ENCODE measurements at regions not wholly inside any gene's neighbourhood (a gene's known extent, or its start where the extent isn't known, plus 50 kb on each side); places are given as distances from the start of the nearest gene placed in this dataset.
"Not testable (repeated sequence)": the region's sequence is repeated elsewhere in the genome, so short reads cannot be mapped to it uniquely, and the experiment has no call there.

DNA sequence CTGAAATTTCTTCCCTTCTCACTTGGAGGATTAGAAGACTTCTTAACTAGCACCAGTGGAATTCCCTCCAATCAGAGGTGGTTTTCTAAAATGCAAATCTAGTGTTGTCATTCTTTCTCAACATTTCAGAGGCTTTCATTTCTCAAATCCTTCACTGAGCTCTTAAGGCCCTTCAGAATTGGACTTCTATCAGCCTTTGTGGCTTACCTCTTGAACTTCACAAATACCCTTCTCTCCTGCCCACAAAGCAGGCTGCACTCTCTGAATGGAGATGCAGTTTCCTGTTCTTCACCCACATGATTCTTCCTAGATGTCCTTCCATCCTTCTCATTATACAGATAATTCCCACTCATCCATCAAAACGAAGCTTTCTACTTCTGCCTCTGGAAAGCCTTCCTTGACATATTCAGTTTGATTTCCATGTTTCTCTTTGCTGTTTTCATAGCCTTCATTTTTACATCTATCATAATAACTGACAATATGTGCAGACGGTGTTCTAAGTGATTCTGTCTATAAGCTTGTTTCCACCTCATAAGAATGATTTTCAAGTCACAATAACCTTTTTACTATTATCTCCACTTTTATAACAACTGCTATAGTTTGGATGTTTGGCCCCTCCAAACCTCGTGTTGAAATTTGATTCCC, 123.1 kb upstream of the GPR12 start:
- no peak for DNase-seq

DNA sequence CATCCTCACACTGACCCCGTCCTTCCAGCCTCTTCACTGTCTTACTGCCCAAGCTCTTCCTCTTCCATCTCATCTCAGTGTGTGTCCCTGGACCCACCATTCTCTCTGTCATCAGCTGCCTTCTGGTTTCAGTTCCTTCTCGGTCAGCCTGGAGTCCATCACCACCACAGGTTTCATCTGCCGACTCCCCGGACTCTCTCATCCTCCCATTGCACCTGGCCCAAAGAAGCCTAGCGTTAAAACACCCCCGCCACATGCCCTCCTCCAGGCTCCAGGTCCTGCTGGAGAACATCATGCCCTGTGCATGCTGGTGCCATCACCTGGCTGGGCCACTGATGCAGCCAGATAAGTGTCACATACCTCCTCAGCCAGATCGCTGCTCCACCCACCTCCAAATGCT, 122.1 kb upstream of the GPR12 start:
- no peak for DNase-seq

DNA sequence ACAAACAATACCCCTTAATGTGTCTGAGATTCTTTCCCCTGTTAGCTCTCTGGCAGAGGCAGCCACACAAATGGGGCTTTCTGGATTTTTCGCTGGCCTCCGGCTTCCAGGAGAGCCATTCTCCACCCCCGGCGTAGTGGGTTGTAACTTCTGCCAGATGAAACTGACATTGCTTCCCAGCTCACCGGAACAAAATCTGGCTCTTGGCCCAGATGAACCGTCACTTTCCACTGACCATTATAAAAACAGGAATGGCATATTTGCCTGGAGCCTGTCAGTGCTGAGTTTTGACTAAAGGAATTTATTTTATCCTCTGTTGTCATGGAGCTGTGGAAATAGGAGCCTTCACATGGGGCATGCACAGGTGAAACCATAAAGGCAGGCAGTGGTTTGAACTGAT, 120.6 kb upstream of the GPR12 start:
- DNase-seq, result no peak

DNA sequence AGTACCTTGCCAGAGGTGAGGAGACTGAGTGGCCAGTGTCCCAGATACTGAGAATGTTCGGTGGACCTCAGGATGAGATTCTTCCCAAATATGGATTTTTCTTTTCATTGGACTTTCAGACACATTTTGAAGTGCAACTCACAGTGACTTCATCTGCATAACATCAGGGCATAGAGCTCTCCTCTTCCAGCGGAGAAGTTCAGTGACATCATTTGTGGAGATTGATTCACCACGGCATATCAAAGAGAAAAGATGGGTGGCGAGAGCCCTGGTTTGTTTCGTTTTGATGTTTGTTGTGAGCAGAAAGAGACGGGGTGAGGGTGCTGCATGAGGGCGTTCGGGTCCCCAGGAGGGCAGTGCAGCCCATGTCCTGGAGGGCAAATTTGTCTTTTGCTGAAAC, 120.1 kb upstream of the GPR12 start:
- DNase-seq, result no peak

DNA sequence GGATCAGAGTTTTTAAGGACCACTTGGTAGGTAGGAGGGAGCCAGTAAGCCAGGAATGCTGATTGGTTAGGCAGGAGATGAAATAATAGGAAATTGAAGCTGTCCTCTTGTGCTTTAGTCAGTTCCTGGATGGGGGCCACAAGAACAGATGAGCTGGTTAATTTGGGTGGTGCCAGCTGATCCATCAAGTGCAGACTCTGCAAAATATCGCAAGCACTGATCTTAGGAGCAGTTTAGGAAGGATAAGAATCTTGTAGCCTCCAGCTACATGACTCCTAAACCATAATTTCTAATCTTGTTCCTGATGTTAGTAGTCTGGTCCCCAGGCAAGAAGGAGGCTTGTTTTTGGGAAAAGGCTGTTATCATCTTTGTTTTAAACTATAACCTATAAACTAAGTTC, 117.9 kb upstream of the GPR12 start:
- no peak for DNase-seq

DNA sequence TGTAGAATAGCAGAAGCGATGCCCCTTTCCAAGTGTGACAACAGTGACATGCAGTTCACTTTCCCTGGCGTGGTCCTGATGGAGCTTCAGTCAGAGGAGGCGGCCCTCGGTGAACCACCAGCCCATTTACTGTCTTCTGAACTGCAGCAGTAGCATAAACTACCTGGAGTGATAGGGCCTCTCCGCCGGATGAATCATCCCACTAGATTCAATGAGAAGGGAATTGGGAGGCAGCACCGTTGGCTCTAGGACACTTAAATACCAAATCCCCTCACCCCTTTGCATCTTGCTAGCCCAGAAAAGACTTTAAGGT, 112.8 kb upstream of the GPR12 start:
- DNase-seq, result no peak

DNA sequence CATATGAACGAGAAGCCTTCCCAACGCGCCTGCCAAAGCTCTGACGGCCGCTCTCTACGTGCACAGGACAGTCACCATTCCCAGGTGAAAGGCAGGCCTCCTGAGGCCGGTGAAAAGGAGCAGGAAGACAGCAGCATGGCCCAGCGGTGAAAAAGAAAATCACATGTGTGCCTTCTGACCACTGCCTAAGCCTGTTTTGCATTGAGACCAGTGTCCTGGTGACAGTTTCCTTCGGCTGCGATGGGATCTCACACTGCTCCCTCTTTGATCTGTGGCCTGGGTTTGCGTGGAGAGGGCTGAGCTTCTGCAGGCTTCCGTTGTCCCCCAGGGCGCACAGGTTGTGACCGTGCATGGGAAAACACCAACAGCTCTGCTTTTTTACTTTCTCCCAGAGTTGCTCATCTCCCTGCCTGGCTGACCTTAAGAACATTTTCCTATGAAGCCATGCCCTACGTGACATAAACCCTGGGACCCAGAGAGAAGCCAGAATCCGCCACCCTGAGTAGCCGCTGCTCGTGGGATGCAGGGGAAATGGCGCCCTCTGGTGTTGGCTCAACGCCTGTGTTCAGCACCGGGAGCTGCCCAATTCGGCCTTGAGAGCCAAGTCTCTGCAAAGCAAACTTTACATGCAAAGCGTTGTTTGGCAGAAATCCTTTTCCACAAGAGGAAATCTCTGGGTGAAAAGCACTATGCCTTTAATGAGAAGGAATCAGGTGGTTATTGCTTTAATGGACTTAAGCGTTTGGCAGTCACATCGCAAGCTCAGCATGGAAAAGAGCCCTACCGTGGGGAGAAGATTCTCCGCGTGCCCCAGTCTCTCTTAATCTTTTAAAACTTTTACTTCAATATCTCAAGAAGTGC, 112.2 kb upstream of the GPR12 start:
- peak; percentile 13 for DNase-seq

DNA sequence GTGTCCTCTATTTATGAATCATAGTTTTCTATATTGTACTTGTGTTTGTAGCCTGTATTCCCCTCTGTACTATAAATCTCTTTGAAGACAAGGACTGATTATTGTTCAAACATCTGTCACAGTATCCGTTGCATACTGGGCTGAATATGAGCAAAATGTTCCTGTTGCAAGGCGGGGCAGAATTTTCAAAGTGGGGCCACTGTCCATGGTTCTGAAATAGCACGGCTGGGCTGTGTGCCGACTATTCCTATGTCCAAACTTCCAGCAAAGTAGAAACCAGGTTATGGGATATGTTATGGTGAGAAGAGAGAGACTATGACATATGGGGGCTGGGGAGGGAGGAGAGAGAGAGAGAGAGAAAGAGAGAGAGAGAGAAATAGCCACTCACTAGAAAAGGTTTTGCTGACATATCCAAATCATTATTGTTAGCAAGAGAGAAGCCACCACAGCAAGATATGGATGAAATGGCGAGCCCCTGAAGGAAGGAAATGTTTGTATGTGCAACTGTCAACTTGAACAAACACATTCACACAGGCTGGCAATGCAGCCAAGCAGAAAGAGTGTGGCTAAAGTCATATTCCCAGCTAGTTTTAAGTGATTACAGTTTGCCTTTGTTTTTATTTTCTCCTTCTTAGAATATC, 107.0 kb upstream of the GPR12 start:
- no peak for DNase-seq

DNA sequence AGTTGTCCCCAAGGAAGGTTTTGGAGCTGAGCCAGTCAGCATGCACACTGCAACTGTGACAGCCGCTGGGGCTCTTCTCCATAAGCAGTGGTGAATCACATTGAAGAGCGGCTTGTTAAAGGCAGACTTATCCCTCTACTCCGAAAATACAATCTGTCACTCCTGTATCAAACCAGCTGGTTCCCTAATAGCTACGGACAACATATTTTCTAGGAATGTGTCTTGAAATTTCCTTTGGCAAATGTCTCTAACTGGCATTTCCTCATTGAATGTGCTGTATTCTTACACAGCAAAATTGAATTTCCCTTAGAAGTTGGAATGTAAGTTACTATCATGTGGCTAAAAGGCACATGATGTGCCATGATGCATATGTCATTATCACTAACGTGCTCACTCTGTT, 104.0 kb upstream of the GPR12 start:
- DNase-seq, result no peak

DNA sequence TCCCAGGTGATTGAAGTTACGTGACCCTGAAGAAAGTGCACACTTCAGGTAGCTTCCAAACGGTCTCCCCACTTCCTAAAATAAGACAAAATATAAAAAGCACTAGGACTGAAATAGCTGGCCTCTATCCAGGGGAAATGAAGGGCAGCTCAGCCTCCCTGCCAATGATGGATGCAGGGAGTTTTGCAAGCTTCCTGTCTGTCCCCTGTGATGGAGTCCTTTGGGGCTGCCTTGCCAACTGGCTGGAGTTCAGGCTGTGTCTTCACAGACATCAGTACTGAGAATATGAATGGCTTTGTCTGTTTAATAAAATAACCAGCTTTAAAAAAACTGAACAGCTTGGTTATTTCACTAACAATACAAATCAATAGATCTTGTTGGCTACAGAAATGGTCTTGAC, 101.4 kb upstream of the GPR12 start:
- no peak for DNase-seq

DNA sequence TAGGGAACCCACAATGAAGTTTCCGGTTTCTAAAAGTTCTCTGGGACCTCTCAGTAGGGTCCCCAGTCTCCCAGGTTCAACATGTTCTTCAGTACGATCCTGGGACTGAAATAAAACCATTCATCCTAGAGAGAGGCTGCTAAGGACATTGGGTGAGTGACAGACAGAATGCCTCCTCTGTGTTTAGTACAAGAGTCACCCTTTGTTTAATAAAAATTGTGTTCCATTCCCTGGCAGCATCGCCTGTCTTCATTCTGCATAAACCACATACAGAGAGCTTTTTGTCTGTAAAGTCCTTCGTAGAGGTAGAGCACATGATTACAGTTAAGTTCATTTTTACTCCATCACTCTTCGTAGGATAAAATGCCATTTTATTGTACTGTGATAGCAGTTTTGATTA, 95.3 kb upstream of the GPR12 start:
- DNase-seq, result no peak

DNA sequence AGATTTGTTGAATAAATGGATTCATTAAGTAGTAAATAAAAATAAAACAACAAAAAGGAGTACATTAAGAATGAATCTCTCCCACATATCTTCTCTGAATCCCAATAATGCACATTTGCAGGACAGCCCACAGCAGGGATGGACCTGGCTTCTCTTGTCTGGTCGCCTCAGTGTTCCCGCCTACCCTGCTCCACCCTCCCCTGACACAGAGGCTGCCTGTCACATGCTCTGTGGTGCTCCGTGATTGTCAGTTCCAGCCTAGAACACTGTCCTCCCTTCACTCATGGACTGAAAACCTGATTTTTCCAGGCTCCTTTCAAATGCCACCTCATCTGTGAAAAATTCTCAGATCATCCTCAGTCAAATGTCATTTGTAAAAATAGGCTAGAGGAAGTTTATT, 94.5 kb upstream of the GPR12 start:
- no peak for DNase-seq

DNA sequence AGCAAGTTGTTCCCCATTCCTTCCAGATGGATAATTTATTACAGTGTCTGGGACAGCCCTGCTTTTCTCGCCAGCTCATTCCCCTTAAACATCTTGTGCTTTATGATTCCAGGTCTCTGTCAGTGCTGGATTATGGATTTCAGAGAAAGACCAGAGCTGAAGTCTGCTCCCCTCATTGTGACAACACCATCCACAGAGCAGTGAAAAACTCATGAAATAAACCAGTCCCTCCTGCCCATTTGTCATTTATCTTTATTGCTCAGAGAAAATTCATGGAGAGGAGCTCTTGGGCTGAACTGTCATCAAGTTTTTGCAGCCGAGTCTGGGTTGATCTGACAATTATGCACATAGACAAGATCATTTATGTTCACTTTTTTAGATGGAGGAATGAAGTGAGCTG, 92.7 kb upstream of the GPR12 start:
- no peak for DNase-seq

DNA sequence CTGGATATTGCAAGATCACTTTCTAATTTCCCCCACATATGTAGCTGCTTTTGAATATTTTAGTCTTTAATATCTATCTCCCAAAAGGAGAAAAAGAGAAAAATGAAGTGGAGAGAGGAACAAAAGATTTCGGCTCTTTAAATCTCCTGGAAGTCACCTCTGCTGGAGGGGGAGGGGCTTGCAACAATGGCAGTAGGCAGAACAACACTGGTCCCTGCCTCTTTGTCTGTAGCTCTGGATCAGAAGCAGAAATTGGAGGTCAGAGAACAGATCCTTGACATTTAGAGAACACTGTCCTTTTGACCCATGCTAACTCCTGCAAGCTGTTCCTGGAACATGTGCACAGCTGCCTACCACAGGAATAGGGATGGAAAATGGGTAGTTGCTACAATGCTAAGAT, 86.7 kb upstream of the GPR12 start:
- DNase-seq, result no peak

DNA sequence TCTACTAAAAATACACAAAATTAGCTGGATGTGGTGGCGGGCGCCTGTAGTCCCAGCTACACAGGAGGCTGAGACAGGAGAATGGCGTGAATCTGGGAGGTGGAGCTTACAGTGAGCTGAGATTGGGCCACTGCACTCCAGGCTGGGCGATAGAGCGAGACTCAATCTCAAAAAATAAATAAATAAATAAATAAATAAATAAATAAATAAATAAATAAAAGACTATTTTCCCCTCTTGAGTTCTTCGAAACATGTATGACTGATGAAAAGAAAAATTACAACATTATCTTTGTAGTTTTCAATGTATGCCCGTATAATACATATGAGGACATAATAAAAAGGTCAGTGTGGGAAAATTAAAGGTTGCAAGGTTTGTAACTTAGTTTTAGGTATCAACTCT, 84.5 kb upstream of the GPR12 start:
- not testable (repeated sequence) for DNase-seq

DNA sequence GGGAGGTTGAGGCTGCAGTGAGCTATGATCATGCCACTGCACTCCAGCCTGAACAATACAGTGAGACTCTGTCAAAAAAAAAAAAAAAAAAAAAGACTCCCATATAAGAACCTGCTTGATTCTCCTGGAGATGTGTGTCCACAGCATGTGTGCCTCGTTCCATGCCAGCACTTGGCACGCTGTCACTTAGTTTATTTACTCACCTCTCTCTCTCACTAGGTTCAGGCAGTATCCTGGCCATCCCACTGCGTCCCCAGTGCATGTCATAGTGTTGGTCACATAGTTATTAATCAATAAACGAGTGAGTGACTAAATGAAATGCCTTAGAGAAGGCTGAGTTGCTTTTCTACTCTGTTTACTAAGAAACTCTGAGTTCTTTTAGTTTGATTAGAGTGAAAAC, 79.1 kb upstream of the GPR12 start:
- no peak for DNase-seq

DNA sequence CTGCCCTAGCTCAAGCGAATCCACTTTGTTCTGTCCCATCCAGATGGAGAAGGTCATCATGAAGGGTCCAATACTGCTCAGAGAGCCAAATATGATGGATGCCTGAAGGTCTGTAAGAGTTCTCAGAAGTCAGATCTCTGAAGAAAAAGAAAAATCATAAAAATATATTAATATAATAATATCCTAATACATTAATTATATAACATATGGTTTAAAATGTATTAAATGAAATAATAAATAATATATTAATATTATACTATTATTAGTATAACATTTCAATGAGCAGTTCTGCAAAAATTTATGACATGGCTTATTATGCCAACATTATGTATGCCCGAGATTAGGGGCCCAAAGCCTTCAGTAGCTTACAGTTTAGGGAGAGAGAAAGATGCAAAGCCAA, 78.2 kb upstream of the GPR12 start:
- no peak for DNase-seq

DNA sequence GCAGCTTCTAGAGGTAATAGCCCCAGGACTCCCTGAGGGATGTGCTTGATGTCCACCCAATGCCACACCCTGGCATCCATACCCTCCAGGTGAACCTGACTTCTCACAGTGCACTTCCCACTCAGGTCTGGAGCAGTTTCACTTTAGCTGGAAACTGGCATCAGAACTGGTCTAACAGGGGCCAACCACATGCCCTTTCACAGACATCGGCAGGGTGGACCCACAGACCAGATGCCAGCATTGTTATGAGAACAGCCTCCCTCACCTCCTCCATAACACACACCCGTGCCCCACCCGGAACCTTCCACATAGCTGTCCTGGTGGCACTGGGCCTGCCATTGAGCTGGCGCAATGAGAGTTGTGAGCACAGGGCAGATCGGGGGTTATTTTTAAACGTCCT, 77.4 kb upstream of the GPR12 start:
- no peak for DNase-seq

DNA sequence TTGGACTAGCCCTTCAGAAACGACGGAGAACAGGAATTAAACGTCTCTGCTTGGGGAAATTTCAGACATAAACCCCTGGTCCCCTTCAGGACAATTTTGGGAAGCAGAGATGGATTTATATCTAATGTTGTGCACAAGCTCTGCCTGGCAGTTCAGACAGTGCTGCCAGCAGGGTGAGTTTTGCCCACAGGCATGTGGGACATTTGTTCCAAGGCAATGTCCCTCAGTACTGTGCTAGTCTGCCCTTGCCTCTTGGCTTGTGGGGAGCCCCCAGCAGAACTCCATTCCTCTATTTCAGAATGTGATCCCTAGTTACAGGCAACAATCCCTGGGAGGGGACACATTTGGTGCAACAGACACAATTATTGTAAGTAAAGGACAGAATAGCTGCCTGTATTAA, 76.5 kb upstream of the GPR12 start:
- DNase-seq, result no peak

DNA sequence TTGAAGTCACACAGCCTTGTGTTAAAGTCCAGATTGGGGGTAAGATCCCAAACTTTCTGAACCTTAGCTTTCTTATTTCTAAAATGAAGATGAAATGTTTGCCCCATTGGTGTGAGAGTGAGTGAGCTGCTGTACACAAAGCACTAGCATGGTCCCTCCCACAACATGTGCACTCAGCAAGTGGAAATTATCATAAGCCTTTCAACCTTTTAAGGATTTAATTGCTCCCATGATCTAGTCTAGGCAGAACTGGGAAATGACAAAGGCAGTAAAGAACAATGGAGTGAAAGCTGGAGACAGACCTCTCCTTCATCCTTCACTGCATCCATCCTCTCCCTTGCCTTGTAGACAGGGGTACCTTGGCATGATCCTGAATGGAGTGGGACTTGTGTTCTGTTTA, 76.0 kb upstream of the GPR12 start:
- no peak for DNase-seq

DNA sequence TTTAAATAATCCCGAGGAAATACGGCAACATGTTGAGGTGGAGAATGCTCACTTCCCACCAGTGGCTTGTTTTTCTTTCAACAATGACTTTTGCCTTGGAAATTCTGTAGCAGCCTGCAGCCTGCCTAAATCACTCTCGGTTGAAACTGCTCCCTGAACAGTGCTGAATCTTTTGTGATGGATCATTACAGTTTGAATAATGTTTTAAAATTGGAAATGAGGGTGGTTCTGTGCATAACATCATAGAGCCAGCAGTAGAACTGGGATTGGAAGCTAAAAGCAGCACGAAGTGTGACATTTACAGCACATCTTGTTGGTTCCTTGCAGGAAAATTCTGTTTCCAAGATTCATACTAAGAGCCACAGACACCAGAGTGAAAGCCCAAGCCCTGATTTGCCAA, 74.1 kb upstream of the GPR12 start:
- DNase-seq, result no peak

DNA sequence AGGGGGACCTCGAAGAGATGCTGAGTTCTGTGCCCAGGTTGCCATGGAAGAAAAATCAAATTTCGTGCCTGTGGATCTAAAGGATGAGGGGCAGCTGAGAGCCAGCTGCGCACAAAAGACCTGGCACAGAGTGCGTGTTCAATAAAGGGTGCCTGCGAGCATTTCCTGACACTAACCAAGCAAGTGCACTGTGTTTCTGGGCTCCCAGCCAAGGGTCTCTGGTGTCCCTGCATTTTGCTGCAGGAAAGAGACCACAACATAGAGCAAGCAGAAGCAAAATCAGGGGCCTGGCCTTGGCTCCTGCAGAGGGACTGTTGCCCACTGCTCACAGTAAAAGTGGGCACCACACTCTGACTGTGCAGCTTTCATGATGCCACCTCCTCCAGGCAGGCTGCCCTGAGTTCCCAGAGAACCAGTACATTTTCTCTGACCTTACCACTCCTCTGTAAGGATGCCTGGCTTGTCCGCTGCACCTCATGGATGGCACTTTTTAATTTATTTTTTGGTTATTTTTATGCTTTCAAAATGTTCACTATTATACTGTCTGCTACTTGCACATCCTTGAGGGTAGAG, 70.8 kb upstream of the GPR12 start:
- no peak for DNase-seq

DNA sequence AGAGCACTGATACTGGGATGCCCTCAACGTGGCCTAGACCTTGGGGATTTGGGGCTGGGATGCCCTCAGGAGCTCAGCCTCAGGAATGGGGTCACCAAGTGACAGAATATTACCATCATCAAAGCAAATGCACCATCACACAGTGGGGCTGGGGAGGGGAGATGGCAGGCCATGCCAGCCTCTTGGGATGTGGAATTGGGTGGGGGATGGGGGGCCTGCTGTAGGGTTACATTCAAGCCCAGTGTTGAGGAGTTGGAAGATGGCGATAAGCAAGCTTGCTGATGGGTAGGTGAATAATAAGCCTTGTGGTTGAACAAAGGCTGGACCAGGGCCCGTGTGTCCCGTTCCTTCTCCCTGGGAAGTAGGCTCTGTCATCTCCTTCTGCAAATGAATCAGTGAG, 69.1 kb upstream of the GPR12 start:
- no peak for DNase-seq

DNA sequence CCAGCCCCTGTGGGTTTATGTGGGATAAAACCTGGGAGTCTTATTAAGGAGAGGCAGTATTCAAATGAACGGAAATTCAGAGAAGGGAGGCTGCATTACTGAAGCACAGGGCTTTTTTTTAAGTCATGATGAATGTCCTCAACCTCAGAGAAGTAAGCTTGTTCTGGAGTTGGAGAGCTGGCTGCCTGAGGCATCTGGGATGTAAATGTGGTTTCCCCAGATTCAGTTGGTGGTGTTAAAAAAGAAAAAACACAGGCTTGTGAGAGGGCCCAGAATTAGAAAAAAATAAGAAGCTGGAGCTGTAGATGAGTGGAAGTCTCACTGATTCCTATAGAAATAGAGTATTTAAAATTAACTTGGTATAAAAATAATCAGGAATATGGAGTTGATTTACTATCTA, 64.0 kb upstream of the GPR12 start:
- no peak for DNase-seq
